CD1c-positive myeloid dendritic cell (primary cell): ENCODE measurements at regions not wholly inside any gene's neighbourhood (a gene's known extent, or its start where the extent isn't known, plus 50 kb on each side); places are given as distances from the start of the nearest gene placed in this dataset.
"Not testable (repeated sequence)": the region's sequence is repeated elsewhere in the genome, so short reads cannot be mapped to it uniquely, and the experiment has no call there.

Experiments
- DNase-seq: peaks from one replicate; pipeline ENCODE4 v3.0.0-alpha.2; 2016; ENCODE audit errors: extremely low spot score

- DNase-seq: no peak
Measured at GRCh38 chr15:77839970-77840905, 207.5 kb upstream of the LINGO1 start.

GRCh38 chr15:77839456-77839855, 206.7 kb upstream of the LINGO1 start:
- DNase-seq: no peak

GRCh38 chr15:77838595-77838994, 205.9 kb upstream of the LINGO1 start:
- DNase-seq: no peak

GRCh38 chr15:77838061-77838460, 205.3 kb upstream of the LINGO1 start:
- DNase-seq: no peak

- DNase-seq: no peak
Measured at GRCh38 chr15:77837649-77838025, 204.9 kb upstream of the LINGO1 start.

- no peak for DNase-seq
Measured at GRCh38 chr15:77836906-77837648, 204.4 kb upstream of the LINGO1 start.

GRCh38 chr15:77836121-77836692, 203.5 kb upstream of the LINGO1 start:
- DNase-seq: no peak

GRCh38 chr15:77834276-77834990, 201.7 kb upstream of the LINGO1 start:
- DNase-seq: no peak

- DNase-seq: no peak
Measured at GRCh38 chr15:77832874-77833273, 200.2 kb upstream of the LINGO1 start.

GRCh38 chr15:77831986-77832385, 199.3 kb upstream of the LINGO1 start:
- no peak for DNase-seq

GRCh38 chr15:77830051-77830468, 197.3 kb upstream of the LINGO1 start:
- no peak for DNase-seq

- DNase-seq: not testable (repeated sequence)
Measured at GRCh38 chr15:77829331-77829730, 196.6 kb upstream of the LINGO1 start.

- no peak for DNase-seq
Measured at GRCh38 chr15:77827860-77828259, 195.1 kb upstream of the LINGO1 start.

GRCh38 chr15:77826006-77826695, 193.4 kb upstream of the LINGO1 start:
- no peak for DNase-seq

GRCh38 chr15:77825546-77825945, 192.8 kb upstream of the LINGO1 start:
- DNase-seq: no peak

- no peak for DNase-seq
Measured at GRCh38 chr15:77825252-77825542, 192.5 kb upstream of the LINGO1 start.

GRCh38 chr15:77824361-77825251, 191.9 kb upstream of the LINGO1 start:
- no peak for DNase-seq

GRCh38 chr15:77823736-77824135, 191.0 kb upstream of the LINGO1 start:
- DNase-seq: no peak

GRCh38 chr15:77822631-77823230, 190.0 kb upstream of the LINGO1 start:
- no peak for DNase-seq

GRCh38 chr15:77821959-77822256, 189.2 kb upstream of the LINGO1 start:
- DNase-seq: no peak
